ENCODE measurements at regions not wholly inside any gene's neighbourhood (a gene's known extent, or its start where the extent isn't known, plus 50 kb on each side); places are given as distances from the start of the nearest gene placed in this dataset.

DNA sequence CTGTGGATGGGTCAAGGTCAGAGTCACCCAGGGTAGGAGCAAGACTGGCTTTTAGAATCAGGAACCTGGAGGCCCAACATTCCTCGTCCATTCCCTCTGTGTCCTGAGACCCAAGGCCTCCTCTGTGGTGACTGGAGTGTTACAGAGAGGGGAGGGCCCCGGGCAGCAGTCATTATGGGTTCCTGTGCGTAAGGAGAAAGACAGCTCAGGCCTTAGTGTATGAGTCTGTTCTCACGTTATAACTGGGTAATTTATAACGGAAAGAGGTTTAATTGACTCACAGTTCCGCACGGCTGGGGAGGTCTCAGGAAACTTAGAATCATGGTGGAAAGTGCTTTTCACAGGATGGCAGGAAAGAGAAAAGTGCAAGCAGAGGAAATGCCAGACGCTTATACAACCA lies 422.3 kb downstream of the TCERG1L start:
- TF ChIP-seq EZH2 (IDR thresholded peaks at IDR 0.05; ENCODE audit: insufficient read depth, poor library complexity, severe bottlenecking) = no peak
- TF ChIP-seq EZH2phosphoT487 (IDR thresholded peaks at IDR 0.05; ENCODE audit: insufficient read depth, low read depth) = no peak

Data from GM23248 (cell line).